ENCODE measurements at regions not wholly inside any gene's neighbourhood (a gene's known extent, or its start where the extent isn't known, plus 50 kb on each side); places are given as distances from the start of the nearest gene placed in this dataset.

DNA sequence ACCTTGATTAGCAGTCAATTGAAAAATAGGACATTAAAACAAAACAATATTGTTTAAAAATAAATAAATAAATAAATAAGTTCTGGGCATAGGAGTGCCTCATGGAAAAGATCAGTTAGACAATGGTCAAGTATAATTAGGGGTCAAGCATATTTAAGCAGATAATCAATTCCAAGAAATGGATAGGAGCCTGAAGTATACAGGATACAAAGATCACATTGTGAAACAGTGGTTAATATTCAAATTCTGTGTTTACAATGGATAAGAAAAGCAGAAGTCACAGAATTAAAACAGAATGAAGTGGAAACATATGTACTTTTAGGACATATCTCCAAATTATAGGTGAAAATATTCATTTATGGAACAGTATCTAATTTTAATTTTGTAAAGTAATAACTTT lies 1028.6 kb upstream of the CITED2 start:
- TF ChIP-seq EZH2 (IDR thresholded peaks at IDR 0.05; ENCODE audit: insufficient read depth, poor library complexity, severe bottlenecking) (no peak), EZH2phosphoT487 (IDR thresholded peaks at IDR 0.05; ENCODE audit: insufficient read depth, low read depth) (no peak)

Data from GM23248 (cell line).